ENCODE measurements at regions not wholly inside any gene's neighbourhood (a gene's known extent, or its start where the extent isn't known, plus 50 kb on each side); places are given as distances from the start of the nearest gene placed in this dataset.

- no peak for TF ChIP-seq CTCF (conservative IDR thresholded peaks at IDR 0.05)
- TF ChIP-seq ZFX (IDR thresholded peaks at IDR 0.05), result no peak
These were observed 915.7 kb downstream of the EFNA5 start for GRCh38 chr5:106755066-106755465.
